DND-41 (cell line): ENCODE measurements at regions not wholly inside any gene's neighbourhood (a gene's known extent, or its start where the extent isn't known, plus 50 kb on each side); places are given as distances from the start of the nearest gene placed in this dataset.

ENCODE experiments used
- CTCF ChIP-seq: IDR thresholded peaks from 2 replicates; pipeline ENCODE4 v1.5.1; 2012; ENCODE audit warnings: borderline replicate concordance, low read length, moderate library complexity, mild to moderate bottlenecking; ENCODE audit not compliant: poor library complexity, severe bottlenecking; ENCODE audit errors: extremely low read depth
- EZH2 ChIP-seq: IDR thresholded peaks from 3 replicates; pipeline ENCODE4 v1.6.1; 2012; ENCODE audit warnings: borderline replicate concordance, low read depth, mild to moderate bottlenecking, moderate library complexity, low read length, inconsistent platforms; ENCODE audit not compliant: severe bottlenecking

DNA sequence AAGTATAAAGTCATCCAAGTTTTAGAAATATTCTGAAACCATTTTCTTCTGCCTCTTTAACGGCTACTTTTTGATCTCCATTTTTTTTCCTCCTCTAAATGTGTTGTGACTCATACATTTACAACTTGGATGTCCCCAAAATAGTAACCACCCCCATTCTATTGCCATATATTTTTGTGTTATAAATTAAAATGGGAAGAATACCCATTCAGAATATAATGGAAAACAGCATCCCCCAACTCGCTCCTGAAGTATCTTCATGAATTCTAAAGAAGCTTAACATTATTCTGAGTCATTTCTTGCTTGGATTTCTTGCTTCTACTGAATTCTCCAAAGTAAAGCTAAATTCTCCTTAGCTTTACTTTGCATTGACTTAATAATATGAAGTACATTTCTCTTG lies 92.0 kb upstream of the PTPN13 start:
- TF ChIP-seq CTCF (no peak), EZH2 (no peak)
